Kidney (tissue), 13 donors: ENCODE measurements at regions not wholly inside any gene's neighbourhood (a gene's known extent, or its start where the extent isn't known, plus 50 kb on each side); places are given as distances from the start of the nearest gene placed in this dataset.

Experiments used
- DNase-seq, 5 donors: peaks; one replicate each; pipeline ENCODE4 v3.0.0-alpha.2; 2013 to 2020
- FAIRE-seq: peaks from 2 replicates; lab custom pipeline; 2012; peaks lifted over from hg19 to GRCh38; lab: Jason Lieb, UNC
- H3K27ac ChIP-seq, 2 donors: one replicate each; pipeline ENCODE4 v1.7.0; 2013; ENCODE audit warnings: low read depth in 2 of 2, low read length in 2 of 2, inconsistent platforms in 1 of 2
- H3K27me3 ChIP-seq: one replicate; pipeline ENCODE4 v1.7.1; 2013; ENCODE audit warnings: low read length, inconsistent platforms; ENCODE audit not compliant: control insufficient read depth, insufficient read depth
- H3K36me3 ChIP-seq, 3 donors: one replicate each; pipeline versions ENCODE4 v1.7.0 to v1.7.1; 2013; ENCODE audit warnings: low read length in 3 of 3, control low read depth in 1 of 3, inconsistent platforms in 1 of 3; ENCODE audit not compliant: insufficient read depth in 3 of 3, control insufficient read depth in 2 of 3
- H3K4me1 ChIP-seq, 3 donors: one replicate each; pipeline versions ENCODE4 v1.7.0 to v1.7.1; 2013; ENCODE audit warnings: low read length in 3 of 3, inconsistent platforms in 1 of 3, low read depth in 1 of 3; ENCODE audit not compliant: control insufficient read depth in 2 of 3, insufficient read depth in 2 of 3
- H3K4me3 ChIP-seq, 3 donors: one replicate each; pipeline versions ENCODE4 v1.7.0 to v1.8.1; 2013; ENCODE audit warnings: low read length in 3 of 3, control low read depth in 1 of 3, inconsistent platforms in 1 of 3
- H3K9ac ChIP-seq, 3 donors: one replicate each; pipeline versions ENCODE4 v1.7.0 to v1.7.1; 2013; ENCODE audit warnings: low read length in 3 of 3, control low read depth in 1 of 3, inconsistent platforms in 1 of 3
- H3K9me3 ChIP-seq, 3 donors: one replicate each; pipeline versions ENCODE4 v1.7.0 to v1.7.1; 2013; ENCODE audit warnings: low read length in 3 of 3, control low read depth in 1 of 3, inconsistent platforms in 1 of 3; ENCODE audit not compliant: control insufficient read depth in 2 of 3, insufficient read depth in 1 of 3
- intact Hi-C: fragments of 100-400 bp; cut with DNase I; formaldehyde crosslinking; loops from one replicate; pipeline ENCODE4 v1.11.1; 2022
- TF ChIP-seq, protein P1 (sequence below): IDR thresholded peaks from 3 replicates; pipeline ENCODE4 v1.5.1; 2012; ENCODE audit warnings: mild to moderate bottlenecking, moderate library complexity, borderline replicate concordance; ENCODE audit not compliant: insufficient read depth; ENCODE audit errors: extremely low read depth
- donor health status: control.
- donor health status: control.
- donor health status: control.
- donor health status: control.
- donor health status: control.
- donor health status: DM: yes; HTN: yes; CAD: no.
- donor health status: Normal renal cell carcinoma (clear cell type).

DNA sequence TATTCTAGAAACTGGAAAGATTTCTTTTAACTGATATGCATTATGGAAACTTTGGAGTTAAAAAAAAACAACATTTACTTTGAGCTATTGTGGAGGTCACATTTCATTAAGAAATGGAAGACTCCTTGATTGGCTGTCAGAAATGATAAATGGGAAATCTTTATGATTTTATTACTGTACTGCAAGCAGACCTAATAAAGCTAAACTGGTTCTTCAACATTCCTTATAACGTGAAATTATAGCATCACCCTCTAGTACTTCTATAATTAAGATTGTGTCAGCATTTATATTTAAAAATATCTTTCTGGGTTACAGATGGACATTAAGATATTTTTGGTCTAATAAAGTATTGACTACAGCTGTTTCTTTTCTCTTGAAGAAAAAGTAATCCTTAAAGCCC lies 213.8 kb upstream of the PACRGL start:
- intact Hi-C loops, result no loop called here
- H3K27me3 ChIP-seq, result no peaks in the 10 kb centered on the region
- TF ChIP-seq, protein P1, sequence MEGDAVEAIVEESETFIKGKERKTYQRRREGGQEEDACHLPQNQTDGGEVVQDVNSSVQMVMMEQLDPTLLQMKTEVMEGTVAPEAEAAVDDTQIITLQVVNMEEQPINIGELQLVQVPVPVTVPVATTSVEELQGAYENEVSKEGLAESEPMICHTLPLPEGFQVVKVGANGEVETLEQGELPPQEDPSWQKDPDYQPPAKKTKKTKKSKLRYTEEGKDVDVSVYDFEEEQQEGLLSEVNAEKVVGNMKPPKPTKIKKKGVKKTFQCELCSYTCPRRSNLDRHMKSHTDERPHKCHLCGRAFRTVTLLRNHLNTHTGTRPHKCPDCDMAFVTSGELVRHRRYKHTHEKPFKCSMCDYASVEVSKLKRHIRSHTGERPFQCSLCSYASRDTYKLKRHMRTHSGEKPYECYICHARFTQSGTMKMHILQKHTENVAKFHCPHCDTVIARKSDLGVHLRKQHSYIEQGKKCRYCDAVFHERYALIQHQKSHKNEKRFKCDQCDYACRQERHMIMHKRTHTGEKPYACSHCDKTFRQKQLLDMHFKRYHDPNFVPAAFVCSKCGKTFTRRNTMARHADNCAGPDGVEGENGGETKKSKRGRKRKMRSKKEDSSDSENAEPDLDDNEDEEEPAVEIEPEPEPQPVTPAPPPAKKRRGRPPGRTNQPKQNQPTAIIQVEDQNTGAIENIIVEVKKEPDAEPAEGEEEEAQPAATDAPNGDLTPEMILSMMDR, result no peak
- no peaks in the 10 kb centered on the region for H3K4me1 ChIP-seq
- DNase-seq, result peak in 1 of 5 donors; percentile 8
- H3K36me3 ChIP-seq, result no peaks in the 10 kb centered on the region
- no peak overlapping the region for H3K27ac ChIP-seq
- H3K9me3 ChIP-seq, result no peaks in the 10 kb centered on the region
- no peak overlapping the region for H3K9ac ChIP-seq
- FAIRE-seq, result no peak
- no peak overlapping the region for H3K4me3 ChIP-seq

DNA sequence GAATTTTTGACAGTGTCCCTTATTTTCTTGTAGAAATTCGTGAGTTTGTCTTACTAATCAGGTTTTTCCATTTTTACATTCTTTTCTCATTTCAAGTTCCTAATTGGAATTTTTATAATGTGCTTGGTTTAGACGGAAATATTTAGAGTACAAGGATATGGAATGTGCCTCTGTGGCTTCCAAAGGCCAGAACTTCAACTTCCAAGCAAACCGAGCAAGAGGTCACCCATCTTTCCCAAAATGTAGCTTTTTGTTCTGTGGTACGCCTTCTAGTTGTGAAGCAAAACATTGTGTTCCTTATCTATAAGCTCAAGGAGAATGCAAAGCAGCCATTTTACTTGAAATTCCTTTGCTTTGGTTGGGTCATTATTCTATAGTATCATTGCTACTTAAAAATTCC lies 212.8 kb upstream of the PACRGL start:
- FAIRE-seq, result no peak

GRCh38 chr4:20487852-20488251 lies 212.4 kb upstream of the PACRGL start:
- H3K4me1 ChIP-seq, result no peaks in the 10 kb centered on the region
- no peaks in the 10 kb centered on the region for H3K9me3 ChIP-seq
- no peak overlapping the region for H3K27ac ChIP-seq
- TF ChIP-seq, protein P1, result no peak
- FAIRE-seq (no peak), DNase-seq (no peak)
- H3K9ac ChIP-seq, result no peak overlapping the region
- intact Hi-C loops, result no loop called here
- no peak overlapping the region for H3K4me3 ChIP-seq
- H3K36me3 ChIP-seq, result no peaks in the 10 kb centered on the region
- no peaks in the 10 kb centered on the region for H3K27me3 ChIP-seq

More for the DNA sequence above, 212.8 kb upstream of the PACRGL start:
- DNase-seq, result no peak
- no peak overlapping the region for H3K27ac ChIP-seq
- no peaks in the 10 kb centered on the region for H3K9me3 ChIP-seq
- no peak overlapping the region for H3K4me3 ChIP-seq
- no peak overlapping the region for H3K9ac ChIP-seq
- TF ChIP-seq, protein P1, result no peak
- intact Hi-C loops, result no loop called here
- no peaks in the 10 kb centered on the region for H3K36me3 ChIP-seq
- no peaks in the 10 kb centered on the region for H3K27me3 ChIP-seq
- H3K4me1 ChIP-seq, result no peaks in the 10 kb centered on the region

- Histone ChIP-seq H3K9me3 (no peaks in the 10 kb centered on the region), H3K36me3 (no peaks in the 10 kb centered on the region), H3K9ac (no peak overlapping the region), H3K4me3 (no peak overlapping the region), H3K27me3 (no peaks in the 10 kb centered on the region), H3K27ac (no peak overlapping the region), H3K4me1 (no peaks in the 10 kb centered on the region)
- no peak for FAIRE-seq
- intact Hi-C loops, result no loop called here
- TF ChIP-seq, protein P1, result no peak
- DNase-seq, result no peak
These were observed 209.5 kb upstream of the PACRGL start for GRCh38 chr4:20490734-20491133.
